Fibroblast of the conjunctiva (primary cell): ENCODE measurements at regions not wholly inside any gene's neighbourhood (a gene's known extent, or its start where the extent isn't known, plus 50 kb on each side); places are given as distances from the start of the nearest gene placed in this dataset.
"Not testable (repeated sequence)": the region's sequence is repeated elsewhere in the genome, so short reads cannot be mapped to it uniquely, and the experiment has no call there.

Experiments
- DNase-seq: peaks from one replicate; pipeline ENCODE4 v3.0.0-alpha.2; 2010; ENCODE audit warnings: low read depth

DNA sequence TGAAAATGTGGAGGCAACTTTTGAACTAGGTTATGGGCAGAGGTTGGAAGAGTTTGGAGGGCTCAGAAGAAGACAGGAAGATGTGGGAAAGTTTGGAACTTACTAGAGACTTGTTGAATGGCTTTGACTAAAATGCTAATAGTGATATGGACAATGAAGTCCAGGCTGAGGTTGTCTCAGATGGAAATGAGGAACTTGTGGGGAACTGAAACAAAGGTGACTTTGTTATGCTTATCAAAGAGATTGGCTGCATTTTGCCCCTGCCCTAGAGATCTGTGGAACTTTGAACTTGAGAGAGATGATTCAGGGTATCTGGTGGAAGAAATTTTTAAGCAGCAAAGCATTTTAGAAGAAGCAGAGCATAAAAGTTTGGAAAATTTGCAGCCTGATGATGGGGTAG, 499.7 kb upstream of the ATP2B1 start:
- DNase-seq: not testable (repeated sequence)

DNA sequence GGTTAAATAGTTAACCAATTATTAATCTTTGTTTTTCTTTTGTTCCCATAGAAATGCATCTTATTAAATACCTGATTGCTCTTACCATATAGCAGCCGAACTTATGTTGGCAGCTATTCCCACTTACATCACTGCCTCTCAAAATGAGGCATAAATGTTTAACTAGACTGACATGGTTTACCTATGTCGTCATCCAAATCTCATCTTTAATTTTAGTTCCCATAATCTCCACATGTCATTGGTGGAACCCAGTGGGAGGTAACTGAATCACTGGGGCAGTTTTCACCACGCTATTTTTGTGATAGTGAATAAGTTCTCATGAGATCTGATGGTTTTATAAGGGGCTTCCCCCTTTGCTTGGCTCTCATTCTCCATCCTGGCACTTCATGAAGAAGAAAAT, 499.2 kb upstream of the ATP2B1 start:
- DNase-seq: no peak

DNA sequence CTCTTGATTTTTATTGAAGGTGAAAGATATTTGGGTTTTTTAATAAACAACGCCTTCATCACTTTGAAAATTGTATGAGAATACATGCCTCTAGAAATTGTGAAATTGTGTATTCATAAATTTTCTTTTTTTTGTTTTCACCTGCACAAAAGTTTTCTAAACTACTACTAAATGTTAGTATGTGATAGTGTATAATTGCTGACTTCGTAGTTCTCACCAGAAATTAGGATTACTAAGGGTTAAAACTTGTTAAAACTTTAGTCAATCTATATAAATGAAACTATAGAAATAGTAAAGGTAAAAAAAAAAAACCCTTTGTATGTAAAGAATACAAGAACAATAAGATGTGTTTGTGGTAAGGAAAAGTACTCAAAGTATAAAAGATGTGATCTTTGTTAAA, 496.5 kb upstream of the ATP2B1 start:
- no peak for DNase-seq

DNA sequence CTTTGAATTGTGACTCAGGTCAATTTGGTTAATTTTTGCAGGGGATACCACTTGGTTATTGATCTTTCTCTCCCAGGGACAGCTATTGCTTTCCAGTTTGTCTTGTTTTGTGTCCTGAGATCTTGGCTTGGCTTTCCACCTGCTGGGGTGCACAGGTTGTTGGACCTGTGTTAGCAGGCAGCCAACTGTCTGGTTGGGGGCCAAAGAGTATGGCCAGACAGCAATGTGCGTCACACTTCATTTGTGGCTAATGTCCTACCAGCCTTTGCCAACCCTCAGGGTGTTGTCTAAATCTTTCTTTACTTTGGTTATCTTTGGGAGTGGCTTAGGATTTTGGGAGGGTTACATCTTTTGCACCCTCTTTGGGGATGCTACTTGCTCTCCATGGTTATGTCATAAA, 494.9 kb upstream of the ATP2B1 start:
- DNase-seq: no peak

DNA sequence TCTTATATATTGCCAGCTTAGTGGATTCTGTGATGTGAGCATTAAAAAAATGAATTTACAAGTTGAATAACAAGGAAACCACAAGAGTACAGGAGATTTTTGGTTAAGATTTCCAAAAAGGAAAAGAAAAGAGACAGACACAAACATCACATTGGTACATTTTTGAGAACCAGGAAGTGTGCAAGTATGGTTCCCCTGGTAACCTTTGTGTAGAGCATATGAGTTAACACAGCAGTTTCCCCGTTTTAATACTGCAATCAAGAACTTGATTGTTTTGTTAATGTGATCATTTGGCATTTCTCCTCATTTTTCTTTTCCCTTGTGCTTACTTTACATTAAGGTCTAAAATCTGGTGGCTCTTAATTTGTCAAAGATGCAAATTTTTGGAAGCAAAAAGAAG, 490.4 kb upstream of the ATP2B1 start:
- DNase-seq: no peak

DNA sequence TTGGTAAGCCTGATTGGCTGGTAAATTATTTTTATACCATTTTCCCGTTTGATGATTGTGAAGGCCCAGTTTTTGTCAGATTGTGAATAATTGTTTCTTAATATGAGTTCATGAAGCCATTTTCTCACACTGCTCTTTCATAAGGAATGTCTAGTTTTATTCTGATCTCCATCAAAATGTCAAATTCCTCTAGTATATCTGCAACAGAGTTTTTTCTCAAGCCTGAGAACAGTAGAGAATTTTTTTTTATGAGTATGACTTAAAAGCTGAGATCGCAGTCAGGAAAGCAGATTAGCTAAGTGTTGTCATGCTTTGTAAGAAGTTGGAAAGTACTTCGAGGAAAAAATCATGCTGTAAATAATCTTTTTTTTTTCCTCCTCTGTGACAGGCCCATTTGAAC, 484.9 kb upstream of the ATP2B1 start:
- DNase-seq: no peak

DNA sequence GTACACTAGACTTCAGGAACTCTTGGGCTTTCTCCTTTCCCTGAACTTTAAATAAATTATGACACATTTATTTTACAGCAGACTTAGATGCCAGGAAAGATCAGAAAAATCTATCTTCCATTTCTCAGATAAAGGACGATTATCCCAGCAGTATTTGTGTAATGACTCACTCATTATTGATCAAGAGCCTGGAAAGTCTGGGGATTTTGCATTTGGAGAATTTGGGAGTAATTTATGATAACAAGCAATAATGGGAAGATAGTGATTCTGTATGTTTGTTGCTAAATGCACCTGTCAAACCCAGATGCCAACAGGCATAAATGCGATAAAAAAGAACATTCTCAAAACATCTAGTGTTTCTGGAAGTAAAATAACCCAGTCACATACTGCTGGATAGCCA, 480.2 kb upstream of the ATP2B1 start:
- no peak for DNase-seq

DNA sequence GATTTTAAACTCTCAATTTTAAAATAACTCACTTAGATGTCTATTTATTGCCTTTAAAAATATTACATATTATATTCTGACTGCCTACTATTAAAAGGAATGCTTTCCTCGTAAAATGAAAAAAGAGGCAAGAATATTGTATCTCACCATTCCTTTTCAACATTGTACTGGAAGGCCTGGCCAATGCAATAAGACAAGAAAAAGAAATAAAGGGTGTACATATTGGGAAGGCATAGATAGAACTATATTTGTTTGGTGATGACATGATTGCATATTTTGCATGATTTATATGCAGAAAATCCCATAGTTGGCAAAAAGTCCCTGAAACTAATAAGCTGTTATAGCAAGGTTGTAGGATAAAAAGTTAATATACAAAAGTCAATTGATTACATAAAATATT, 474.6 kb upstream of the ATP2B1 start:
- no peak for DNase-seq

DNA sequence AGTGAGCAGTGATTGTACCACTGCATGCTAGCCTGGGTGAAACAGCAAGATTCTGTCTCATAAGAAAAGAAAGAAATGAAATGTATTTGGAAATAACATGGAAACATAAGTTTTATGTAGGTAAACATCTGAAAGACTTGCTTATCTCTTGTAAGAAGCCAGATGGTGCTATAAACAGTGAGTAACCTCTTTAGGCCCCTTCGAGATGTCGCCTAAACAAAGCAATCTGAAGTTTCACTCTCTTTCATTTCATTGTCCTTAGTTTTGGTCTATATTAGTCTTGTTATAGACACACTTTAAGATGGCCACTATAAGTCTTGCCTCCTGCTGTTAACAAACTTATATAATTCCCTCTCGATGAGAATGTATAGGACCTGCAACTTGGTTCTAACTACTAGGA, 472.6 kb upstream of the ATP2B1 start:
- DNase-seq: no peak

DNA sequence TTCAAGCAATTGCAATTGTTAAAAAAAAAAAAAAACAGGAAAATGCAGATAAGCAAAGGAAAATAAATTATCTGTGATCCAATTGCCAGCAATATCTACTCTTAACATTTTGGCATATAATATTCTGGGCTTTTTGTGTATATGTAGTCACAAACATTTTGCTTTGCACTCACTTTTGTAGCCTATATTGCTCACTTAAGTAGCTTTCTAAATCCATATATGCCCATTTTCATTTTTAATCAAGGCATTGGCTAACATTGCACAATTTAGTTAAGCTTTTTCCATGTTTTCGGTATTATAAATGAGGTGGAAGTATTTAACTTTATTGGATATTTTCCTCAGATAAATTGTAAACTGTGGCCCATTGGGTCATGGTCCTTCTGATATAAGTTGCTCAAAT, 466.3 kb upstream of the ATP2B1 start:
- DNase-seq: no peak

DNA sequence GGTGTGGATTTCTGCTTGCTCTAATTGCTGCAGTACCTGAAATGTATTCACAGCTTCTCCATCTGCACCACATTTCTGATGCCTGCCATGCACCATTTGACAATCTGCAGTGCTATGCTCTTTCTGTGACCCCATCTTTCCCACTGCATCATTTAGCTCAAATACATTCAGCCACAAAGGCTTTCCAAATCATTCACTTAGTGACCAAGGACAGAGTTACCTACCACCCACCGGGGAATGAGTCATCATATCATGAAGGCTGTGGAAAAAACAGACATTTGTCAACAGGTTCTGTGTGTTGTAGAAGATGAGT, 465.5 kb upstream of the ATP2B1 start:
- DNase-seq: no peak

DNA sequence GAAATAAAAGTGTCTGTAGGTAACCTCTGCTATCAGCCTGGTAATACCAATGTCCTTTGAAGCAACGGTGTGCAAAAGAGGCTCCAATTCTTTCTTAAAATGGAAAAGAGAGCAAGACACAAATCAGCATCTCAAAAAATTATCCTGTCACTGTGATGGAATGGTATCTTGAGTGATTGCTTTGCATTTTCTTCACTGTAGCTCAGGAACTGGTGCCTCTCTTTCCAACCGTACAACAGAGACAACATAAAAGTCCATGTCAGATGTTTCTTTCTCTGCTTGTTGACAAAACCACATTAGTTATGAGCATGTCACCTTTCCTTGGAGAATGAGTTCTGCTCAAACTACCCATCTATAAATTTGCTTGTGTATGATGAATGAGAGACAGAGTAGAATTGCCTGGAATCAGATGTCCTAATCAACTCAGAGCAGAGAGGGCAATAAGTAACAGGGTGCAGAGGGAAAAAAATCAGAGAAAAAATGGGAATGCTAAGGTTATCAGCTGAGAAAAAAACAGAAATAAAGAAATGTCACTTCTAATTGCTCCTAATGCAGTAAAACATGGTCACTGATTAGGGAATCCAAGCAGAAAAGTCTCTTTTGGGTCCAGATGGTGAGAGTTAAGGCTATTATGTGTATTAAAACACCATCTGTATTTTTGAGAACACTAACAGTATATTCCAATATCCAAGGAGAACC, 465.0 kb upstream of the ATP2B1 start:
- DNase-seq: no peak

DNA sequence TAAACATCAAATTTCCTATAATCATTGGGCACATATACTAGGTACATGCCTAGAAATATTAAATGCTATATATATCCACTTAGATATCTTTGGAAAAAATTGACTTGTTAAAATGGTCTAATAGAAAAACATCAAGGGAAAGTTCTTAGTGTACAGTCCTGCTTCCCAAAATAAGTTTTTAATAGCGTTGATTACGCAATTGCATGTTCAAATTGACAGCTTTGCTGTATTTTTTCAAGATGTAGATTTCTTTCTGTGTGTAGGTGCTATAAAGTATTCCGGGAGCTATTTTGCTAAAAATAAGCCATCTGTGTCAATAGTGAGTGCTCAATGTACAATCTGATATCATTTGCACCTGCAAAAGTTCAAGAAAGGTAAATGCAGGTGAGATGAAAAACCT, 463.9 kb upstream of the ATP2B1 start:
- no peak for DNase-seq

DNA sequence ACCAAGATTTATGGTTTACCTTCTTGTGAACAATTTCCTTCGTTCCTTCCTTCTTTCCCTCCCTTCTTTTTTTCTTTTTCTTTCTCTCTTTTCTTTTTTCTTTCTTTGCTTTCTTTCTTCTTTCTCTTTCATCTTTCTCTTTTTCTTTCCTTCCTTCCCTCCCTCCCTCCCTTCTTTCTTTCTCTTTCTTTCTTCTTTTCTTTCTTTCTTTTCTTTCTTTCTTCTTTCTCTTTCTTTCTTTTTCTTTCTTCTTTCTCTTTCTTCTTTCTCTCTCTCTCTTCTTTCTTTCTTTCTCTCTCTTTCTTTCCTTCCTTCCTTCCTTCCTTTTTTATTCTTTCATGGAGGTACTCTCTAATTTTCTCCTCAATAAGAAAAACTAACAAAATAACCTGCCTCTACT, 462.1 kb upstream of the ATP2B1 start:
- no peak for DNase-seq

DNA sequence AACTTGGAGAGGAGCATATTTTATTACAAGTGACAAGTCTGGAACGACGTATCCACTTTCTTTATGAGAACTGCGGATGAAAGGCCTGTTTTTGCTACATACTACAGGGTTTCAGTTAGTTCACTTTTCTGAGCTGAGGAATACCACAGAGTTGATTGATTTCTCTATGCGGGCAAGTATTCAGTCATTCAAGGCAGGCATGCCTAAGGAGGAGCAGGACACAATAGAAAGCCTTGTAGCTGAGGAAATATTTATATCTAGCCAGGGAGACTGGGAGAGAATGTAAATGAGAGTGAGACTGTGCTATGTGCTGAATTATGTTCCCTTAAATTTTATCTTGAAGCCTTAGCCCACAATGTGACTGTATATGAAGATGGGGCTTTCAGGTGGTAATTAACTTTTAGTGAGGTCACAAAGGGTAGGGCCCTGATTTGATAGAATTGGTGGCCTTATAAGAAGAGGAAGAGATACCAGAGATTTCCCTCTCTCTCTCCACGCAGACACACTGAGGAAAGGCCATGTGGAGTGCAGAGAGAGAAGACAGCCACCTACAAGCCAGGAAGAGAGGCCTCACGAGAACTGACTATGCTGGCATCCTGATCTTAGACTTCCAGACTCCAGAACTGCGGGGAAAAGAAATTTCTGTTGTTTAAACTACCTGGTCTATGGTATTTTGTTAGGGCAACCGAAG, 459.0 kb upstream of the ATP2B1 start:
- DNase-seq: no peak

DNA sequence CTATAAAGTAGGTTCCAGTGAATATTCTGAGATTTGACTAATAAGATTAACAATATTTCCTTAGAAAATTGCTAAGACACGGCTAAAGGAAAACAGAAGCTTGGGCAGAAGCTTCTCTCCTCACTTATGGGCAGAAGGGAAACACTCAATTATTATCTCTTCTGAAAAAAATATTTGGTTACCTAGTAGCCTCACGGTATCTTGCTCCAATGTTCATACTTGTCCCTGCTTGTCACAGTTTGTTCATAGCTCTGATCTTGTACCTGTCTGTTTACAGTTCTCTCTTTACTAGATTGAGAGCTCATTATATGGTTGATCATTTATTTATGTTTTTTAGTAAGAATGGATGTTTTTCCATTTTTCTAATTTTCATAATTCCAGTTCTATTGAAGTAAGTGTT, 458.0 kb upstream of the ATP2B1 start:
- DNase-seq: no peak

DNA sequence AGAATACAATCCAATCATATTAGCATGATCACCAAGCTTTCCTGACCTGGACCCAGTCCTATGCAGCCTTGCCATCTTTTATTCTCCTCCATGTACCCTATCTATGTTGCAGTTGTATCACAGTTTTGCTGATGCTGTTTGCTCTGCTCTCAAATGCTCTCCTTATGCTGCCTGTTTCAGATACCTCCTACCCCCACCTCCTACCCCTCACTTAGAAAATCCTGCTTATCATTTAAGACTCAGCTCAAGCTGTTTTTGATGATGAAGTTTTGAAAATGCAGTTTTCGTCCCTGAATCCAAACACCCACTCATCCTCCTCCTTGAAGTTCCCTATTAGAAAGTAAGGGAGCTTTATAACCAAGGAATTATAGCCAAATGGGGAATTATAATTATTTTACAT, 457.4 kb upstream of the ATP2B1 start:
- no peak for DNase-seq

DNA sequence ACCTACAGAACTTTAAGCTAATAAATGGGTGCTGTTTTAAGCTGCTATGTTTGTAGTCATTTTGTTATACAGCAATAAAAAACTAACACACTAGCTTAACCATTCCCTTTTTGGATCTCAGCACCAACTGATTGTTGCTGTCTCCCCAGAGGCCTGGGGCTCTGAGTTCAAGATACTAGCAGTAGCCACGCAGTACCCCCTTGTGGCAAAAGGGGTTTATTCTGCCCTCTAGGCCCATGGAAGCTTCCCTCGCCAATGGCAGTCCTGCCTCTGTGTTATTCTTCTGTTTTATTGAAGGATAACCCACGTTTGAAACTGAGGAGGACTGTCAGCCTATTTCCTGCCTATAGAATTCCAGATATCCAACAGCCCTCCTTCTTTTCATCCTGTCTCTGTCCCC, 455.3 kb upstream of the ATP2B1 start:
- no peak for DNase-seq

DNA sequence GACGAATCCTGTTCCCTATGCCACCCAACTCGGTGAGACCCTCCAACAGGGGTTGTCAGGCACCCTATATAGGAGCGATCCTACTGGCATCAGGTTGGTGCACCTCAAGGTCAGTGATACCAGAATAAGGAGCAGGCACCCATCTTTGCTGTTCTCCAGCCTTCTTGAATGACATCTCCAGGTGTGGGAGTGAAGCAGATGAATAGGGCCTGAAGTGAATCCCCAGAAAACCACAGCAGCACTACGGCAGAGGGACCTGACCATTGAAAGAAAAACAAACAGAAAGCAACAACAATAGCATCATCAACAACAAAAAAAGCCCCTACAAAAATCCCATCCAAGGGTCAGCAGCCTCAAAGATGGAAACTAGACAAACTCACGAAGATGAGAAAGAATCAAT, 445.2 kb upstream of the ATP2B1 start:
- DNase-seq: no peak

DNA sequence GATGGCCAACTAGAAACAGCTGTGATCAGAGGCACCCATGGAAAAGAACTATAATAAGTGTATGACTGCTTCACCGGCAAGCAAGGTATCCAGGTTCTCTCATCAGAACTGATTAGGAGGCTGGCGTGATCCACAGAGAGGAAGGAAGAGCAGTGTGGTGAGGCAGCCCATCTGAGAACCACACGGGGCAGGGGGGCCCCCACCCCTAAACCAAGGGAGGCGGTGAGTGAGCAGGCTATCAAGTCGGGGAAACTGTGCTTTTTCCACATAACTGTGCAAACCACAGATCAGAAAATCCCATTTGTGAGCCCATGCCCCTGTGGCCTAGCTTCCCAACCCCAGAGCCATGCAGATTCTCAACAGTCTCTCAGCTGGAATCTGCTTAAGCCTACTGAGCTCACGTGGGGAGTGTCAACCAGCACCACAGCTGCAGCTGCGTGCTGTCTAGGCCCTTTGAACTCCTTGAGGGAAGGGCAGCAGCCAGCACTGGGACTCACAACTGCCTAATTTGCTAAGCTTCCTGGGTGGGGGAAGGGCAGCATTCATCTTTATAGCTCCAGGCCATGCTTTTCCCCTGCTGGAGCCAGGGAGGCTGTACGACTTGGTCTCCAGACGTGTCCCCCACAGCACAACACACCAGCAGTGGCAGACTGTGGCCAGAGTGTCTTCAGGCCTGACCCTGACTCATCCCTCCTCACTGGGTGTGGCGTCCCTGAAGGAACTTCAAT, 444.4 kb upstream of the ATP2B1 start:
- no peak for DNase-seq

DNA sequence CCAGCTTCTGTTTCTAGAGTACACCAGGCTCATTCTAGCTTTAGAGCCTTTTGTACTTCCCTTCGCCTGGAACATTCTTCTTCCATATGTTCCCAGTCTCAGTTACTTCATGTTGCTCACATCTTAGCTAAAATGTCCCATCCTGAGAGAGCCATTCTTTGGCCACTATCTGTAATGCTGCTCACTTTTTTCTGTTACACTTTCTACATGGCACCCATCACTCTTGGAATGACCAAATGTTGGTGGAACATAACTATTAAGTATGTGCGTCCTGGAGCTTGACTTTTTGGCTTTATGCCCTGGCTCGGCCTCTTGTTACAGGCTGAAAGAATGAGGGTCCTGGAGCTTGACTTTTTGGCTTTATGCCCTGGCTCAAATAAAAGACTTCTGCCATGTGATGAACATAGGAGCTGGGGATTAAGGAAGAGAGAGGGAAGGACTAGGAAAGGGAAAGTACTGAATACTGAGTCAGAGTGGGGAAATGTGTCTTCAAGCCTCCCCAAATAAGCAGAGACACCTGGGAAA, 442.9 kb upstream of the ATP2B1 start:
- no peak for DNase-seq

DNA sequence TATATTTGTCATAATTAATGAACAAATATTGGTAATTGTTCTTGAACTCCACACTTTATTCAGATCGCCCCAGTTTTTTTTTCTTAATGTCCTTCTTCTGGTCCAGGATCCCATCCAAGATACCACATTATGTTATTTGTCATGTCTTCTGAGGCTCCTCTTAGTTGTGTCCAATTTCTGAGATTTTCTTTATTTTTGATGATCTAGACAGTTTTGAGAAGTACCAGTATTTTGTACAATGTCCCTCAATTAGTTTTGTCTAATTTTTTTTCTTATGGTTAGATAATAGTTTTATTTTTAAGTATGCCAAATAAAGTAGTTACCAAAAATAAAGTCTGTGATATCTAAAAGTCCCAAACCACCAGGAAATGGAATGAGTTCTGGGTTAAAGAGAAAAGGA, 440.8 kb upstream of the ATP2B1 start:
- no peak for DNase-seq

DNA sequence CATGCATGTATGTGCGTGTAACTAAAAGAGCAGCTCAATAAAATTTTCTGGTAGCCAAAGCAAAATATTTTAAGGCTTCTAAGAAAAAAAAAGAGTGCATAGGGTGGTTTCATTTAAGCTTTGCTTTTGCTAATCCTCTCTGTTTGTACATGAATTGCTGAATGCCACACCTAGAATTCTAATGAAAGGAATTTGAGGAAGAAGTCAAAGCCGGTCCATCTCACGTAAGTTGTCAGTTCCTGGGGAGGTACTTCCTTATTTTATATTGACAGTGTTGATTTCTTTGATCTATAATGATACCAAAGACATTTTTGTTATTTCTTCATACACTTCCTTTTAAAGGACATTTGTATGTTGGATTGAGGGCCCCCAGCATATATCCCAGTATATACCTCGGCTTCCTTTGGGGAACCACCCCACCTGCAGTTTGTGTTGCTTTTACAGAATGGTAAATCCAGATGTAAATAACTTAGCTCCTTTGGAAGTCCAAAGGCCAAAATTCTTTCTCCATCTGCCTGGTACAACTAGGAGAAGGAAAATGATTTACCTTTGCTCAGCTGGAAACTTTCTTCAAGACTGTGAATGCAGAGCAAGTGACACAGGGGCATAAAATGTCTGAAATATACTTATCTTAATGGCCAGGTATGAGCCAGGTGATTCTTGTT, 420.9 kb upstream of the ATP2B1 start:
- no peak for DNase-seq
